Dedifferentiated amniotic fluid mesenchymal stem cell (primary cell): ENCODE measurements at regions not wholly inside any gene's neighbourhood (a gene's known extent, or its start where the extent isn't known, plus 50 kb on each side); places are given as distances from the start of the nearest gene placed in this dataset.
"Not testable (repeated sequence)": the region's sequence is repeated elsewhere in the genome, so short reads cannot be mapped to it uniquely, and the experiment has no call there.

ENCODE experiments used
- DNase-seq: peaks from one replicate; pipeline ENCODE4 v3.0.0-alpha.2; 2016; ENCODE audit errors: extremely low spot score

DNA sequence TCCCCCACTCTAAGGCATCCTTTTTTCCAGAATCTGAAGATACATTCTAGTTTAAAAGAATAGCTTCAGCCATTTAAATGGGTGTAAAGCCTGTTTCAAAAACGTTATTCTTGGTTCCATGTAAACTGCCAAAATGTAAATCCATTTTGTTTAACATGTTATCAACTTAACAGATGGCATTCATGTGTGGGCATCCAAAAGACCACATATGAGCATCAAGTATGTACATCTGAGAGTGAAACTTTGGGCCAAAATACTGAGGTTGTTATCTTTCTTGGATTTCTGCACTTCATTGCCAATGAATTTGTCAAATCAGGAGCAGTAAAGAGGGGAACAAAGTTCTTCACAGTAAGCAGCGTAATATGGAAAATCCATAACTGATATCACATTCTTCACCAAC, 395.4 kb downstream of the ZNF804A start:
- DNase-seq: no peak

DNA sequence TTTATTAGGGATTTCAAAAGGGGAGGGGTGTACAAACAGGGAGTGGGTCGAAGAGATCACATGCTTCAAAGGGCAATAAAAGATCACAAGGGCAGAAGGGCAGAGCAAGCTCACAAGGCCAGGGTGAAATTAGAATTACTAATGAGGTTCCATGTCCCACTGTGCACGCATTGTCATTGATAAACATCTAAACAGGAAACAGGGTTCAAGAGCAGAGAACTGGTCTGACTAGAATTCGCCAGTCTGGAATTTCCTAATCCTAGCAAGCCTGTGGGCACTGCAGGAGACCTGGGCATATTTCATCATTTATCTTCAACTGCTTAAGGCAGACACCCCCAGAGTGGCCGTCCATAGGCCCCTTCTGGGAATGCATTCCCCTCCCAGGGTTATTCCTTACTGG, 408.2 kb downstream of the ZNF804A start:
- DNase-seq: no peak

DNA sequence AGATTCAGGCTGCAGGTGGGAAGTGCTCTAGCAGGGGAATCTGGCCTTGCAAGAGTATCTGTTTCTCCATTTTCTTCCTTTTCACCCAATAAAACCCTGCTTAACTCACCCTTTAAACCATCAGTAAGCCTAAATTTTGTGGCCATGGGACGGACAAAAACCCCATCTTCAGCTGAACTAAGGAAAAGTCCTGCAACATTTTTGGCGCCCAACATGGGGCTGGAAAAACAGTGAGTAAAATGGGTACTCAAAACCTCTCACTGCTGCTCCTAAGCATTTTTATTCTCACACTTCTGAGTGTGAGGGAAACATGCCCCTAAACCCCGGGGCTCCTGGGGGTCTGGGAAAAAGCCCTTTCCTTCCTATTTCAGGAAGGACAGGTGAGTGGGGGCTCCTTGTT, 414.3 kb downstream of the ZNF804A start:
- DNase-seq: no peak

DNA sequence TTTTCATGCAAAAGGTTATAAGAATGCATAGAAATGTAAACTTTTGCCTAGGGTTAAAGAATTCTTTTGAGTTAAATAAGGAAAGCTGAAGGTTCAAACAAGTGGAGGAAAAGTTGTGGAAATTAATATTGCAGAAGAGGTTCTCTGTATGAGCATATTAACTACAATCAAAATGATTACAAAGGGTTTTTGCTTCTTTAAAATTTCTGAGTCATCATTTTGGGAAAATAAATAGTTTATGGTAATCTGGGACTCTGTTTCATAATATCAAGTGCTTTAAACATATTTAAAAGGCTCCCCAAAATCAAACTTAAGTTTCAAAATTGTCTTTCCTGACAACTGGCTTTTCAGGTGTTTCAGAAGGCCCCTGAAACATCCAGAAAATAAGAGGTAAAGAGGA, 415.7 kb downstream of the ZNF804A start:
- no peak for DNase-seq

DNA sequence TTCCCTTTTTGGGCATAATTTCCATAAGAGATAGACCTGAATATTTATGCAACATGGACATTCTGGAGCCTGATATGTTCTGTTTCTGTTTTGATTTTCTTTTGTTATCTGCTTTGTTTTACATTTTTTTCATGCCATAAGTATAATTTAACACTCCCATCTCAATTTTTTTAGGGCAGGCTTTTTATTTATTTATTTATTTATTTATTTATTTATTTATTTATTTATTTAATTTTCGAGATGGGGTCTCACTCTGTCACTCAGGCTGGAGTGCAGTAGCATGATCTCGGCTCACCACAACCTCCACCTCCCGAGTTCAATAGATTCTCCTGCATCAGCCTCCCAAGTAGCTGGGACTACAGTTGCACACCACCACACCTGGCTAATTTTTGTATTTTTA, 427.6 kb downstream of the ZNF804A start:
- not testable (repeated sequence) for DNase-seq

DNA sequence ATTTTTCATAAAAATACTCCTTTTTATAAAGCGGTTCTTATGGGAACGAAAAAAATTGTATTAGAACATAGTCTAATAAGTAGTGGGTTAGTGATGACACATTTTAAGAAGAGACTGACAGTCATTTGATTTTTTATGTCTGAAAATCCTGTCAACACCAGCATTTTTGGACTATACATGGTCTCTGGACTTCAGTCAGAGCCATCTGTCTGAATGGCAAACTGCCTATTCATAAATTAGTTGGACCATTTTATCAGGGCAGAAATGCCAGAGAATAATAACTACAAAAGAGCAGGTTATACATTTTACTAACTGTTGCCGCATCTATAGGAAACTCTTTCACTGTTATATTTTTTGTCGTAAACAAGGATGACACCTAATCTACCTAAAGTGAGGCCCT, 437.6 kb downstream of the ZNF804A start:
- DNase-seq: no peak

DNA sequence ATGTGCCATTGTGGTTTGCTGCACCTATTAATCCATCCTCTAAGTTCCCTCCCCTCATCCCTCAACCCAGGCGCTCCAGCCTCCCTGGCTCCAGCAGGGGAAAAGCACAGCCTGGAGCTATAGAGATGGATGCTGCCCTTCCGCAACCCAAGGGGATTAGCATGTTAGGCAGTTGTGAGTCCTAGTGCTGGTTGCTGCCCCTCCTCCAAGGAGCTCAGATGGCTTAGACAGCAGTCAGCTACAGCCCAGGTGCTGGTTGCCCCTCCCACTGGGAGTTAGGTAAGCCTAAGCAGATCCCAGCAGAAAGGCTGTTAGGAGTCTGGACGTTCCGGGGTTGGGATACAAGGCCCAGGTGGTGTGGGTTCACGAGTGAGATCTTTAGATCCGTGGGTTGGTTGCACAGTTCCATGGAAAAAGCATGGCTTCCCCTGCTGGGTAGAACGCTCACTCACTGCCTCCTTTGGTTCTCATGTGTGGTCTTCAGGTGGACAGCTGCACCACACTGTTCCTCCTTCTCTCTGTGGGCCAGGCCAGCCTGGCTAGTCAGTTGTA, 446.1 kb downstream of the ZNF804A start:
- DNase-seq: no peak

DNA sequence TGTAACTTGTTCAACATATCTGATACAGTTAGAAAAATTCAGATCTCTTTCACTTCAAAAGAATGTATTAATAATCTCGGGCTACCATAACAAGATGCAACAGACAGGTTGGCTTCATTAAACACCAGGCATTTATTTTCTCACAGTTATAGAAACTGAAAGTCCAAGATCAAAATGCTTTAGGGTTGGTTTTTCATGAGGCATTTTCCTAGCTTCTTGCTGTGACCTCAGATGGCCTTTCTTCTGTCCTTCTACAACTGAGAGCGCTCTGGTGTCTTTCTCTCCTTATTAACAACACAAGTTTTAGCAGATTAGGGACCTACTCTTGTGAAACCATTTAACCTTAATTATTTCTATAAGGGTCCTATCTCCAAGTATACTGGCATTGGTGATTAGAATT, 452.5 kb downstream of the ZNF804A start:
- DNase-seq: no peak

DNA sequence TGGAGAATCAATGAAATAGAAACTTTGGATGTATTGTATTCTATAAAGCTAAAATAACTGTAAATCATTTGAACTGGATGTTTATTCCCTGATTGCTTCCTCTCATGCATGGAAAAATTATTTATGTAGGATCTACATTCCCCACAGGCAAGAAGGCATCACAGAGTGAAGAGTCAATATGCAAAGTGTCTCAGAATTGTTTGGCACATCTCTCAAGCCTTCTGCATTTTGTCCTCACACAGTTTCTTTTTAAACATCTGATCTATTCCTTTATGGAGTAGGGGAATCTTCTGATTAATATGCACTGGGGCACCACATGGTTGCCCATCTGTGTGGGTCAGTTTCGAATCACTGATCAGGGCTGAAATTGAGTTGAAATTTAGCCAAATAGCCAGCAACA, 465.4 kb downstream of the ZNF804A start:
- DNase-seq: no peak

DNA sequence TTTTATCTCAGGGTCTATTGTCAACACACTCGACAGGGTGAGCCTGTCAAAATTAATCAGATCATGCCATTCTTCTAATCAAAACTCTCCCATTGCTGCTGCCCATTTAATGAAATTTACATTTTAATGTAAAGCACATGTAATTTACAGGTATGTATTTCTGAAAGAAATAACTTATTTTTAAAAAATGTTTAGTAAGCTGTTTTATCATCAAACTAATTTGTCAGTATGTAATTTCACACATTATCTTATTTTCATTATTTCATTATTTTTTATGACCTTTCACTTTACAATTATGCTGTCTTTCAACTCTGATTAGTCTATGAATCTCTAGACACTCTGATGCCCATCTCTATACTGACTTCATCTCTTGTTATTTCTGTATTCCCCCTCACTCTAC, 467.8 kb downstream of the ZNF804A start:
- no peak for DNase-seq

DNA sequence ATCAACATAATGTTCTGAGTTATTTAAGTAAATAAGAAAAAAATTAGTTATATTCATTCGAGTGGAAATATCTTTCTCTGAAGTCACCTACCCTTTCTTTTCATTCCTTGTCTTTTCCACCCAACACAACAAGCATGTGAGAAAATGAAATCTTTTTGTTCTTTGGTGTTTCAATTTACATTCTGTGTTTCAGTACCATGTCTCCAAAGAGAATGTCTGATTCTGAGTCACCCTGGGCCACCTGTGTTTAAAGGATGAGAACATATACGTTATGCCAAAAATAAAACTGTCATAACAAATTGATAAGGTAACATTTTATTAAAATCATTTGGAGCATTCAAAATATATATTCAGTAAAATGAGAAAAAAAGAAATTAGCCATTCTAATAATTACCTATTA, 470.8 kb downstream of the ZNF804A start:
- no peak for DNase-seq

DNA sequence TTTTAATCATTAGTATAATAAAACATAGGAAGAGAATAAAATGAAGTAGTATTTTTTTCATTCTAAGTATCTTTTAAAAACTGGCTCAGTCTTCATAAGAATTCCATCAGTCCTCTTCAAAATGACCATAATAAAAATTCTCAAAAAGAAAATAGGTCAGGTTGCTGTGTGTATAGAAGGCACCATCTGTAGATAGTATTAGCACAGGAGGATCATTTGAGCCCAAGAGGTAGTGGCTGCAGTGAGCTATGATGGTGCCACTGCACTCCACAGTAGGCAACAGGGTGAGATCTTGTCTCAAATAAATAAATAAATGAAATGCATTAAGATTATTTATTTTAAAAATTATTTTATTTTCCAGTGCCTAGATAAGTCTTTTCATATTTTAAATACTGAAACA, 475.8 kb downstream of the ZNF804A start:
- DNase-seq: no peak

DNA sequence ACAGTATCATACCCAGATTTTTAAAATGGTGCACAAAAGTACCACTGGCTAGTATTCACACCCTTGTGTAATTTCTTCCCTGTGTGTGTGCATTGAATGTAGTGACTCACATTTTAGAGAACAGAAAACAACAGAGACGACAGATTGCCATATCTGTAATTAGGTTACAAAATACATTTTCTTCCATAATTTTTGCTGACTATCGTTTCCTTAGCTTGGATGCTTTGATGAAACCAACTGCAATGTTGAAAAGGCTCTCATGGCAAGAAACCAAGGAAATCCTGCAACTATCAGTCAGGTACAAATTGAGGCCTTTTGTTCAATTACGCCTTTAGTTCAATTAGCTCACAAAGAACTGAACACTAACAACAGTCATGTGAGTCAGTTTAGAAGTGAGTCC, 484.4 kb downstream of the ZNF804A start:
- no peak for DNase-seq

DNA sequence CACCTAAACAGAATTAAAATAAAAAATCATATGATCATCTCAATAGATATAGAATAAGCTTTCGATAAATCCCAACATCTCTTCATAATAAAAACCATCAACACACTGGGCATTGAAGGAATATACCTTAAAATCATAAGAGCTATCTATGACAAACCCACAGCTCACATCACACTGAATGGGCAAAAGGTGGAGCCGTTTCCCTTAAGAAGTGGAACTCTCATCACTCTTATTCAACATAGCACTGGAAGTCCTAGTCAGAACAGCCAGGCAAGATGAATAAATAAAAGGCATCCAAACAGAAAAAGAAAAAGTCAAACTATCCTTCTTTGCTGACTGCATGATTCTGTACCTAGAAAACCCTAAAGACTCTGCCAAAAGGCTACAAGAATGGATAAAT, 510.3 kb downstream of the ZNF804A start:
- DNase-seq: no peak

DNA sequence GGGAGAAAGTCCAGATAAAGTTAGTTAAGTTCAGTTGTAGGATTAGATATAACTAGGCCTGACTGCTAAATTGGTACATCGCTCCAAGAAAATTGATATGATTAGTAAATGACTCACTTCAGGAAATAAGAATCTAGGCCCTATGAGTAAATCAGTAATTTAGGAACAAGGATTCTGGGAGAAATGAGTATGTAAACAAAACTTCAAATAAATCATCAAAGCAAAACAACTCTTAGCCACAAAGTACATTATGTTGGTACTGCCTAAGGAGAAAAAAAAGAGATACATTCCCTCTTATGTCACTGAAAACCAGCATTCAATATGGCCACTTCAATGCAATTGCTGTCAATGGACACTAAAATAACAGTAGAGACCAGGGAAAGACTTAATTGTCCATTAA, 529.1 kb downstream of the ZNF804A start:
- no peak for DNase-seq

DNA sequence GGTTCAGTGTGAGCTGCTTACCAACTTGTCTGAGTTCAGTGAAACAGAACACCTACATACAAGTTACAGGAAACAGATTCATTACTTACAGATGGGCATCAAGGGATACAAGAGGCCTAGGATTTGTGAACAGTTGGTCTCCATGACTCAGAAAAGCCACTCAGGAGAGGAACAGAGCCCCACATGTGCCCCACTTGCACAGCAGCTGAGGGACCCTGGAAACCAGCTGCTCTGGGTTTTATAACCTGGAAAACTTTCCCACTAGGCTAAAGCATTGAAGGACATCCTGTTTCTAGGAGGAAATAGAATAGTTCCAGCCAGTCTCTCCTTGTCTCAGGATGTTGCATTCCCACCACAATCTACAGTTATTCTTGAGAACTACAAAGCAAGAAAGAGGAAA, 530.0 kb downstream of the ZNF804A start:
- no peak for DNase-seq

DNA sequence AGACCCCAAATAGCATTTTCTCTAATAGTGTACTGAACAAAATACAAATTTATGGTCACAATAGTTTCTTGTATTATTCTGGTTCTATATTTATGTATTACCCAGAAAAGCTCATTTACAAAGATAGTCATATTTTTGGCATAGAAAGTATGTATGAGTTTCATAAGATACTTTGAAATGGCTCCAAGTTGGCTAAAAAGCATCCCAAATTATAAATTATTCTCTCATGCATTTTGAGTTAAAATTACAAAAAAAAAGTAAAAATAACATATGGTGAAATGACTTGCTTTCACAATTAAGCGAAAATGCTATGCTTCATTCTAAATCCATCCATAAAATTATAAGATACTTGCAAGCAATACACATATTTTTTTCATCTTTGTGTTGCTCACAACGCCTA, 530.7 kb downstream of the ZNF804A start:
- peak; percentile 20 for DNase-seq

DNA sequence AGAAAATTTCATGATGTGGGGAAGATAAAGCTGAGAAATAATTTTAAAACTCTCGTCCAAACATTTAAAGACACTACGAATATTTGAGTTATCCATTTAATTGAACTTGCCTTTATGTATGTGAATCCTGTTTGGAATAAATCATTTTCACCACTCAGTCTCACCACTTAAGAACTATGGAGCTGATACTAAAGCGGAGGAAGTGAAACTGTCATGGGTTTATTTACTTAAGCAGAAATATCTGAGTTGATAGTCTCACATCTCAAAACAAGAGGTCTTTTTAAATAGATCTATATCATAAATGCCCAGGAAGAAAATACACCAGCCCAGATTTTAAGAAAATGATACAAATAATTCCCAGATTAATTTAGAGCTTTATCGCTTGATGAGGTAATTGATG, 532.4 kb downstream of the ZNF804A start:
- DNase-seq: no peak

DNA sequence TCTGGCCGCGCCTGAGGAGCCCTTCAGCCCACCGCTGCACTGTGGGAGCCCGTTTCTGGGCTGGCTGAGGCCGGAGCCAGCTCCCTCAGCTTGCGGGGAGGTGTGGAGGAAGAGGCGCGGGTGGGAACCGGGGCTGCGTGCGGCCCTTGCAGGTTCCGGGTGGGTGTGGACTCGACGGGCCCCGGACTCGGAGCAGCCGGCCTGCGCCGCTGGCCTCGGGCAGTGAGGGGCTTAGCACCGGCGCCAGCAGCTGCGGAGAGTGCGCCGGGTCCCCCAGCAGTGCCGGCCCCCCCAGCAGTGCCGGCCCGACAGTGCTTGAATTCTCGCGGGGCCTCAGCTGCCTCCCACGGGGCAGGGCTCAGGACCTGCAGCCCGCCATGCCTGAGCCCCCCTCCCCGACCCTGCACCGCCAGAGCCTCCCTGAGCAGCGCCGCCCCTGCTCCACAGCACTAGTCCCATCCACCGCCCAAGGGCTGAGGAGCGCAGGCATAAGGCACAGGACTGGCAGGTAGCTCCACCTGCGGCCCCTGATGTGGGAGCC, 534.2 kb downstream of the ZNF804A start:
- DNase-seq: no peak

DNA sequence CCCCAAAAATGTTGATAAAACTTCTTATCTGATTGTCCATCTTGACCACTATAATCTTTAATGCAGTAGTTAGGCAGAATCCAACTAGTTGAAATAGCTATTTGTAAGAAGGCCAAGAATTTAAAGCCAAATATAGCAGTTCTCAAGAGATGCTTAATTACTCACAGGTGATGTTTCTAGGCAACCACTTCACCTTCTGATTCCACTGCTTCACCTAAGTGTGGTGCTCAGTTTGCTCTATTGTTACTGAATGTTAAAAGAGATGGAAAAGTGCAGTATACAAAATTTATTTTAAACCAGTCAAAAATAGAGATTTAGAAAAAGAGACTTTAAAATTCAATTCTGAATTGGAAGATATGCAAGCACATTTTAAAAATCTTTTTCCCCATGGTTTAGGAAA, 539.4 kb downstream of the ZNF804A start:
- no peak for DNase-seq

DNA sequence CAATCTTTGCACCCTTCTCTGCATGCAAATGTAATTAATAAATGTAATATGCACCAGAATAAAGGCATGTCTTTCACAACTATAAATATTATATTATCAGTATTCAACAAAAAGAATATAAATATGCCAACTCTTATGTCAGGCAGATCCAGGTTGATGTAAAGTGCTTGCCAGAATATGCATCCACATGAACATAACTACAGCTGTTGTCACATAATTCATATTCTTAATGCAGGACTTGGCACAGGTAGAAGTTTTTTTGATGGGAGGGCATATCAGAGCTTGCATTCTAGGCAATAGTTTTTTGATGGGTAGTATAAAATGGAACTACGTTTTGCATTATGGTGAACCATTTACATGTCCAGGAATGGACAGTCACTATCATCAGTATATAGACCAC, 544.3 kb downstream of the ZNF804A start:
- no peak for DNase-seq

DNA sequence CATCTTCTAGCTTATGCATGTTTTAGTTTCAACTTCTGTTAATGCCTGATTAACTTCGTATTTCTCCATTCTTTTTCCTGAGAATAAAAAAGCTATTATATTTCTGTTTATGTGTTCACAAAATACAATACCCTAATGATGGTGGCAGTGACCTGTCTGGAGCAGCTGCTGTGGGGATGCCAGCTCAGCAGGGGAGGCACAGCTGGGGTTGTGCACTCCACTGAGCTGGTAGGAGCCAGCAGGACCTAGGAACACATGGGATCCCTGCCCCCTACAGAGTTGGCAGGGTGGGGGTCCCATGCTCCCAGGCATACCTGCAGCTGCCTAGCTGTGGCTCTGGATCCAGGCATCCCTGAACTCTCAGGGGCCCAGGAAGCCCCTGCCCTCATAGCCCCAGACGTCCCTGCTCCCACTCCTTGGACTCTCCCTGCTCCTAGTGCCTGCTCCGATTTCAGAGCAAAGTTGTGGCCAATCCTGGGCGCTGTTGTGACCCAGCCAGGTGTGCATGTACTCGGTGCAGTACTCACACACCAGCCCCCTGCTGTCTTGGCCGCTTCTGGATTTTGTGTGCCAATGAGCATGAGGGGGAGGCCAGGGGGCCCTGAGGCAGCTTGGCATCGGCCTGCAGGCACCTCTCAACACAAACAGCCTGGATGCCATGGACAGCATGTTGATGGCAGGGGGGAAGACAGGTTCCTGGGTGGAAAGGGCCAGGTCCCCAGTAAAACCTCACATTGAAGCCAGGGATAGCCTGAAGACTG, 546.0 kb downstream of the ZNF804A start:
- no peak for DNase-seq

DNA sequence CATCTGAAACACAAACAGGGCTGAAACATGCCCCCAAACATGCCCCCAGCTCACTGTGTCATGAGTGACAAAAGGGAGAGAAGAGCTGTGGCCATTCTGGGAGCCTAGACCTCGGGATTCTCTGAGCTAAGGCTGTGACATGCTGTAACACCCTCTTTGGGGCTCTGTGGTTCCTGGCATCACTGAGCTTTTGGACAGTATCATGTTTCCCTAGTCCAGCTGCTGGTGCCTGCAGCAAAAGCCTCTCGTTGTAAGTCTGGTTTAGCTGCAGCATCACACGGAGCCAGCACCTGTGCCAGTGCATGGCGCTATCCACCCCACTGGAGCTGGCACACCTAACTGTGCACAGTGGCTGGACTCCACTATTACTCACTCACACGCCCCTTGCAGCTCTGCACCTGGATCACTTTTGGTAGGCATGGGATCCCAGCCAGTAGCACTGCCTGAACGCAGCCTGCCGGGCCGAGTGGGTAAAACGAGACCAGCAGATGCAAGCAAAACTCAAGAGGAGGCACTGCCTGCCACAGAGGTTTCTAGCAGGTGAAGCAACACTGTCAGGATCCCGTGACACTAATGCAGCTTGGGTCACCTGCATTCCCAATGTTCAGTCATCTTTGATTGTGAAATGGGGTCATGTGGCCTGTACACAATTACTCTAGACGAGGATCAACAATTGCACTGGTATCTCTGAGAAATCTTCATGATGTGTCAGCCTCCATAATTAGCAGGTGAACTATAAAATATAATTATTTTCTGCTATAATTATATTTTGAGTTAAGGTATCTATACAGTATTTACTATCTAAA, 547.2 kb downstream of the ZNF804A start:
- DNase-seq: no peak
